ENCODE measurements at regions not wholly inside any gene's neighbourhood (a gene's known extent, or its start where the extent isn't known, plus 50 kb on each side); places are given as distances from the start of the nearest gene placed in this dataset.

DNA sequence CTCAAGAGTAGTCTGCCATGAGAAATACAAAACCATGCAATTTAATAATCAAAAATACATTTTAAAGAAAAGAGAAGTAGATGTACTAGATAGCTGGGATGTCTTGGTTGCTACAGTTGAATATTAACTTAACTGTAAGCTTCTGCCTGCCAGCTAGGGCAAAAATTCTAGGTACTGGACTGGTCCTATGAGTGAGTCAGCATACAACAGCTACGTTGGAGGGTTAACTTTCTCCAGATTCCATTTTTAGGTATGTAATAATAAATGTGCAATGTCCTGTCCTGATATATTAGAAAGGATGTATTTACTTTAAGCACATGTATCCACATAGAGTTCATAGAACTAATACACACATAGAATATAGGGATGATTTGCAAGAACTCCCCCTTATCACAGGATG lies 230.1 kb downstream of the CAAP1 start:
- DNase-seq: no peak
- TF ChIP-seq CTCF (IDR thresholded peaks at IDR 0.05): no peak
- WGBS, 2 donors: 32 to 42% methylated on average over 1 of the region's 1 CpG
- Histone ChIP-seq H3K4me3 (no peak overlapping the region), H3K27ac (no peak overlapping the region), H3K27me3 (no peaks in the 10 kb centered on the region), H3K4me1 (no peaks in the 10 kb centered on the region), H3K36me3 (no peaks in the 10 kb centered on the region), H3K9me3 (no peaks in the 10 kb centered on the region)
- intact Hi-C loops (cut with DNase I): no loop called here
- no peak for FAIRE-seq
- ATAC-seq: no peak

DNA sequence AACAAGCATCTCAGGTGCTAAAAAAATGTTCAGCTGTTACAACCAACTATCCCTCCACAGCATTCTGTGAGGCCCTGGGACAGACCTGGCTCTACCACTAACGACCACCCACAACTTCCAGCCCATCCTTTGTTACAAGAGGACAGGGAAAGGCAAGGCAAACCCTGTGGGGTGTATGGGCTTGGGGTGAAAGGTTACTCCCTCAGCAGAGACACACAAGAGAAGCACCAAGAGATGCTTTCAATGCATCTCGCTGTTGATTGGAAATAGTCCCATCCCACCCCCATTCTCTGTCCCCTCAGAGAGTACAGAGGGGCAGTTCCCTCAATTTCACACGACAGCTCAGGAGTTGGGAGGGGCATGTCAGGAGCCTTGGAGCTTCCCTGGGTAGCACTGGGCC lies 234.1 kb downstream of the CAAP1 start:
- ATAC-seq (no peak), DNase-seq (no peak), FAIRE-seq (no peak)
- H3K9me3 ChIP-seq: no peaks in the 10 kb centered on the region
- no peak for TF ChIP-seq CTCF (IDR thresholded peaks at IDR 0.05)
- intact Hi-C loops (cut with DNase I): no loop called here
- no peak overlapping the region for H3K27ac ChIP-seq
- H3K4me1 ChIP-seq: no peaks in the 10 kb centered on the region
- H3K27me3 ChIP-seq: no peaks in the 10 kb centered on the region
- H3K36me3 ChIP-seq: no peaks in the 10 kb centered on the region
- H3K4me3 ChIP-seq: no peak overlapping the region
- 34 to 41% methylated on average over 3 of the region's 3 CpGs for WGBS, 2 donors

GRCh38 chr9:26657958-26658357 lies 234.6 kb downstream of the CAAP1 start:
- FAIRE-seq: no peak
- no peak for DNase-seq
- intact Hi-C loops (cut with DNase I): no loop called here
- Histone ChIP-seq H3K4me1 (no peaks in the 10 kb centered on the region), H3K27ac (no peak overlapping the region), H3K36me3 (no peaks in the 10 kb centered on the region), H3K27me3 (peaks cover 0 to 4% (median 0%) of the 10 kb centered on the region in 4 donors), H3K4me3 (no peak overlapping the region), H3K9me3 (no peaks in the 10 kb centered on the region)
- no peak for TF ChIP-seq CTCF (IDR thresholded peaks at IDR 0.05)
- WGBS, 2 donors: 38 to 46% methylated on average over 2 of the region's 2 CpGs
- no peak for ATAC-seq

- Histone ChIP-seq H3K4me1 (no peaks in the 10 kb centered on the region), H3K4me3 (no peak overlapping the region), H3K27ac (no peak overlapping the region), H3K27me3 (peaks cover 0 to 5% (median 0%) of the 10 kb centered on the region in 4 donors), H3K36me3 (no peaks in the 10 kb centered on the region), H3K9me3 (no peaks in the 10 kb centered on the region)
- ATAC-seq (no peak), DNase-seq (no peak), FAIRE-seq (no peak)
- intact Hi-C loops (cut with DNase I): no loop called here
- no peak for TF ChIP-seq CTCF (IDR thresholded peaks at IDR 0.05)
- 34 to 39% methylated on average over 14 of the region's 14 CpGs for WGBS, 2 donors
These were observed 236.4 kb downstream of the CAAP1 start for GRCh38 chr9:26656003-26656870.

DNA sequence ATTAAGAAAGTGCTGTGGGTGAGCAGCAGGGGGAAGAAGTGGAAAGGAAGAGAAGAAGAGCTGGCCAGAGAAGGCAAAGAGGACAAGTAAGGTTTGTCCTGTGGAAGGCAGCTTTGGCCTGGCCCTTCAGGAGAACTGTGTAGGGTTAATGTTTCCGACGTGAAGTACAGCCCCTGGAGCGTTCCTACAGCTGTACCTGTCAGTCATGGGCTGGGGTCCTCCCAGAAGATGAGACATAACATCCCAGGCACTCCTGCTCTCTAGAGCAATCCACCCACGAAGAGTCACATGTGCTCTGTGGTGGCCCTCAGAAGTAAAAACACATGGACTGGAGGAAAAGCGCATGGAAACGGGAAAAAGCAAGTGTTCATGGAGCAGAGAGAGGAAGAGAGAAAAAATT lies 237.4 kb downstream of the CAAP1 start:
- FAIRE-seq (no peak), DNase-seq (no peak), ATAC-seq (no peak)
- Histone ChIP-seq H3K27me3 (peaks cover 0 to 5% (median 0%) of the 10 kb centered on the region in 4 donors), H3K4me3 (no peak overlapping the region), H3K36me3 (no peaks in the 10 kb centered on the region), H3K27ac (no peak overlapping the region), H3K4me1 (no peaks in the 10 kb centered on the region), H3K9me3 (no peaks in the 10 kb centered on the region)
- intact Hi-C loops (cut with DNase I): no loop called here
- TF ChIP-seq CTCF (IDR thresholded peaks at IDR 0.05): no peak
- WGBS, 2 donors: 55 to 58% methylated on average over 6 of the region's 6 CpGs

Measured in pancreas (tissue), 10 donors.